Erythroblast (primary cell): ENCODE measurements at regions not wholly inside any gene's neighbourhood (a gene's known extent, or its start where the extent isn't known, plus 50 kb on each side); places are given as distances from the start of the nearest gene placed in this dataset.

Source experiments
- GATA1 ChIP-seq: IDR thresholded peaks from 2 replicates; pipeline ENCODE4 v1.6.1; 2011; ENCODE audit warnings: low read depth, mild to moderate bottlenecking, control low read depth, low read length, moderate library complexity
- POLR2A ChIP-seq: IDR thresholded peaks from 2 replicates; pipeline ENCODE4 v1.6.1; 2011; ENCODE audit warnings: mild to moderate bottlenecking, low read length

GRCh38 chr22:27667121-27667843 lies 134.3 kb downstream of the MN1 start:
- TF ChIP-seq POLR2A (no peak), GATA1 (no peak)
